ENCODE measurements at regions not wholly inside any gene's neighbourhood (a gene's known extent, or its start where the extent isn't known, plus 50 kb on each side); places are given as distances from the start of the nearest gene placed in this dataset.
A peak's percentile ranks its signal among the peaks of the same experiment; 100 is the strongest.

- H3K4me1 Mint-ChIP-seq = peaks cover 11 to 12% of the 10 kb centered on the region in 2 experiments
These were observed 103.5 kb downstream of the LBH start for GRCh38 chr2:30334762-30335363.

More at GRCh38 chr2:30334762-30335363, 103.5 kb downstream of the LBH start:
- Histone ChIP-seq H2BK20ac (ENCODE audit: low read depth, low read length, poor library complexity, severe bottlenecking) (no peak overlapping the region), H2BK12ac (ENCODE audit: insufficient read length, low read depth, low read length) (no peak overlapping the region), H3T11ph (ENCODE audit: low read length) (no peak overlapping the region), H4K91ac (ENCODE audit: insufficient read length, low read depth, low read length) (no peak overlapping the region), H2BK5ac (ENCODE audit: insufficient read length, low read length) (no peak overlapping the region), H3K4ac (ENCODE audit: low read depth, low read length) (no peak overlapping the region), H2BK15ac (ENCODE audit: low read depth, low read length) (no peak overlapping the region), H4K8ac (replicated peaks; ENCODE audit: insufficient read length, low read depth, low read length) (no peak overlapping the region), H4K20me1 (ENCODE audit: control insufficient read depth, insufficient read depth, insufficient read length) (no peaks in the 10 kb centered on the region), H3K9ac (ENCODE audit: extremely low read depth, insufficient read length, low read length) (no peak overlapping the region), H3K14ac (ENCODE audit: insufficient read depth, low read length) (no peak overlapping the region), H2AK5ac (ENCODE audit: insufficient read length, low read length) (no peak overlapping the region), H3K9me3 (ENCODE audit: control insufficient read depth, low read depth, low read length) (no peaks in the 10 kb centered on the region), H3K79me2 (ENCODE audit: insufficient read depth, low read length) (no peaks in the 10 kb centered on the region), H3K27ac (ENCODE audit: insufficient read length, low read depth, low read length) (no peak overlapping the region), H3K4me2 (ENCODE audit: insufficient read depth, insufficient read length, low read length) (no peak overlapping the region), H3K56ac (ENCODE audit: insufficient read length, low read depth, low read length) (no peak overlapping the region), H3K4me1 (ENCODE audit: insufficient read depth, low read length) (peaks cover 5% of the 10 kb centered on the region; the same call in 1 of the 2 replicates), H3K18ac (ENCODE audit: insufficient read length, low read depth, low read length) (no peak overlapping the region), H2BK120ac (ENCODE audit: low read depth, low read length, poor library complexity, severe bottlenecking) (no peak overlapping the region), H3K23ac (ENCODE audit: insufficient read length, low read depth, low read length) (no peak overlapping the region), H3K27me3 (ENCODE audit: insufficient read depth, low read length) (no peaks in the 10 kb centered on the region), H4K5ac (ENCODE audit: insufficient read length, low read depth, low read length) (no peak overlapping the region), H3K79me1 (ENCODE audit: insufficient read depth, low read depth, low read length, poor library complexity, severe bottlenecking) (no peaks in the 10 kb centered on the region), H2AFZ (ENCODE audit: low read length) (no peak overlapping the region), H3K23me2 (ENCODE audit: insufficient read length, low read depth, low read length, poor library complexity, severe bottlenecking) (no peaks in the 10 kb centered on the region)
- H3K9me3 Mint-ChIP-seq = peaks cover 0 to 5% of the 10 kb centered on the region in 2 experiments; a peak in 3 of 5 replicates
- peak; percentile 23; the same call in 1 of the 3 replicates for TF ChIP-seq CTCF (conservative IDR thresholded peaks at IDR 0.05)
- H3K4me3 Mint-ChIP-seq = no peak overlapping the region
- peak; percentile 37 for DNase-seq
- peak overlapping the region in 1 of 3 experiments; percentile 37; a peak in 1 of 7 replicates for H3K27ac Mint-ChIP-seq
- H3K36me3 Mint-ChIP-seq (ENCODE audit: insufficient read depth in 1 of 3, low read depth in 3 of 3) = no peaks in the 10 kb centered on the region; a peak in 3 of 7 replicates
- WGBS (ENCODE audit: extremely low coverage, insufficient read length, low lambda C conversion rate) = no CpG with 5 or more reads among the region's 3 CpGs
- no peaks in the 10 kb centered on the region; the same call in 1 of the 2 replicates for H3K27me3 Mint-ChIP-seq (ENCODE audit: low read depth)
